HG03520 (cell line): ENCODE measurements at regions not wholly inside any gene's neighbourhood (a gene's known extent, or its start where the extent isn't known, plus 50 kb on each side); places are given as distances from the start of the nearest gene placed in this dataset.
"Not testable (repeated sequence)": the region's sequence is repeated elsewhere in the genome, so short reads cannot be mapped to it uniquely, and the experiment has no call there.

Source experiments
- ATAC-seq: cut with Tn5 transposase; IDR thresholded peaks from one replicate; pipeline ENCODE4 v1.9.1; 2021; ENCODE audit warnings: mild to moderate bottlenecking, moderate library complexity; ENCODE audit not compliant: unreplicated experiment

DNA sequence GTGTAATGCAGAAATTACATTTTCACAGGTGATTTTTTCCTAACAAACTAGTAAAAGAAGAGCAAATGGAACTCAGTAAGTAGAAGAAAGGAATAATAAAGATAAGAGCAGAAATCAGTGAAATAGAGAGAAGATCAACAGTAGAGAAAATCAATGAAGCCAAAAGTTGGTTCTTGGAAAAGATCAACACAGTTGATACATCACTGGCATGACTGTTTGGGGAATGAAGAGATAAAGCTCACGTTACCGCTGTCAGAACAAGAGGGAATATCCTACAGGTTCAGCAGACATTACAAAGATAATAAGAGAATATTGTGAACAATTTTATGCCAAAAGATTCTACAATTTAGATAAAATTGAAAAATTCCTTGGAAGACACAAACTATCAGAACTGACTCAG lies 146.4 kb downstream of the ACTR3B start:
- ATAC-seq: no peak

DNA sequence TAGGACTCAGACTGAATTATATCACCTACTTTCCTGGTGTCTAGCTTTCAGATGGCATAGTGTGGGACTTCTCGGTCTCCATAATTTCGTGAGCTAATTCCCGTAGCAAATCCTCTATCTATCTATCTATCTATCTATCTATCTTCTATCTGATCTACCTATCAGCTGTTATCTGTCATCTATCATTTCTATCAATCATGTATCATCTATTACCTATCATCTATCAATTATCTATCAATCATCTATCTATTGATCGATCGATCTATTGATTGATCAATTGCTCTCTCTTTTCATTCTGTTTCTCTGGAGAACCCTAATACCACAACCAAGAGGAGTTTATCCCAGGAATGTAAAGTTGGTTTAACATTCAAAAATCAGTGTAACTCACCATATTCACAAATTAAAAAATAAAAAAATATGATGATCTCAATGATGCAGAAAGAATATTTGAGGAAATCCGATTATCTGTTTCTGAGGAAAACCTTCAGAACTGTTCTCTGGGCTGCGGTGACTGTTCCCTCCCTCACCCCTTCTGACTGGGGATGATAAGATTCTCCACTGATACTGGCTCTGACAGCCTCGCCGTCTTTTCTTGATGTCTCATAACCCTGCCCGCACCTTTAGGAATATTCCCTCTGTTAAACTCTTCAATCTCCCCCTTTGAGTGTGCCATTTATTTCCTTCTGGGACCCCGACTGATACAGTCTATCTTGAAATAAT lies 147.7 kb downstream of the ACTR3B start:
- ATAC-seq: no peak

DNA sequence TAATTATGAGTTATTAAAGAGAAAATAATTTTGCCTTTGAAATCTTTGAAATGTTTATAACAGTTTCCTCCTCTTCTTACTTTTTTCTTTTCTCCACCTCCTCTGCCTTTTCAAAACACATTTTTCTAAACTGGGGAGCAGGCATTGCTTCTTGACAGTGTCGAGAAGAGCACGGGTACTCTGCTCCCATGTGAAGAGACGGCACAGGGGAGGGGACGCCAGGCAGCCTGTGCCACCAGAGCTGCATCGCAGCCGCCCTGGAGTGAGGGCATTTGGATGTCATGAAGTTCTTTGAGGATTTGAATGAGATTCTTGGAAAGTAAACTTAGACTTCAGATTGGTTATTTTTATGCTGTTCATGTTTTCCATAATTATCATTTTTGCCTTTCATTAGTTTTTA lies 149.7 kb downstream of the ACTR3B start:
- ATAC-seq: no peak

DNA sequence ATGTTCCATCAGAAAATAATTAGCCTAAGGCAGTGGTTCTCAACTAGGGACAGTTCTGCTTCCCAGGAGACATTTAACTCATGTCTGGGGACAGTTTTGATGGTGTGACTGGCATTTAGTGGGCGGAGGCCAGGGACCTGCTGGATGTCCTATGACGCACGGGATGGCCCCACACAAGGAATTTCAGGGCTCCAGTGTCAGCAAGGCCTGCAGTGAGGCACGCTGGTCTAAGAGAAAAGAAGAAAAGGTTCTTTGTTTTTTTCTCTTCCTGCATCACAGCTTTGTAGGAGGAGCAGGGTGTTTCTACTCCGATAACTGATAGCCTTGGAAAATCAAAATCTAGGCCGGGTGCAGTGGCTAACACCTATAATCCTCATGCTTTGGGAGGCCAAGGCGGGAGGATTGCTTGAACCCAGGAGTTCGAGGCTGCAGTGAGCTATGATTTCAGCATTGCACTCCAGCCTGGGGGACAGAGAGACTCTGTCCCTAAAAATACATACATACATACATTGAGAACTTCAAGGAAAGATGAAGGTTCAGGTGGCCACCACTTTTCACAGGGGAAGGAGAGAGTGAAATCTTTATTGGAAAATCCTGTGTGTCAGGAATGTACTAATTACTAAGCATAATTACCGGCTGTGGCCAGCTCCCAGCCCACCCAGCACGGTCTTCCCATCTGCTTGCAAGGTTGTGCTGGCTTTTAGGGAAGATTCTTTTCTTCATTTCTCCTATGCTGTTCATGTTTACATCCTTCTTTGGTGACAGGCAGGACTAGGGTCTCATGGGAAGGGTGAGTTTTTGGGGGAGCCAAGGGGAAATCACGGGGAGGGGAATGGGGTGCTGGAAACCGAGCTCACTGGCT lies 150.4 kb downstream of the ACTR3B start:
- no peak for ATAC-seq

DNA sequence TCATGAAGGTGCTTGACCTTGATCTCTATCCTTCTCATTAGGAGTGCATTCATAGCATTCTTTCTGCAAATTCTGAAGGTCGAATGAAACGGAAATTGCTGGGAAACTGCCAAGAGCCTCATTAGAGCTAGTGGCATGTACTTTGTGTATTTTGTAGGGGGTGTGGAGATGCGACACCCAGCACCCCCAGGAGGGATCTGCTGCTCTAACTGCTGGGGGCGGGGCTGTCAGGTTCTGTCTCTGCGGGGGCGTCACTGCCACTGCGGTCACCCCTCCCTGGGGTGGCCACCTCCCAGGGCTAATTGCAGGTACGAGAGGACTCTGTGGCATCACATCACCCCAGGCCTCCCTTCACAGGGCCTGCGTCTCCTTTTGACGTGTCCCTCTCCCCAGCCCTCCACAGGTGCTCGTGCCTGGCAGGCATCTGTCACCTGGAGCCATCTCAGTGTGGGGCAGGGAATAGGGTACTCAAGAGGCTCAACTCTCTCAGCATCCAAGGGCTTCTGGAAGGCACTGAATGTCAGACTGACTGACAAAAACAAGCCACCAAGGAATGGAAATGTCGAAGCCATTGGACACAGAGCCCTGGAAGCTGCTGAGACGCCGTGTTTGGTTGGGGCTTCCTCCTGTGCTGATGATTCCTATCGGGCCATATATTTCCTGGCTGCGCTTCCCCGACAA lies 151.1 kb downstream of the ACTR3B start:
- ATAC-seq: no peak

DNA sequence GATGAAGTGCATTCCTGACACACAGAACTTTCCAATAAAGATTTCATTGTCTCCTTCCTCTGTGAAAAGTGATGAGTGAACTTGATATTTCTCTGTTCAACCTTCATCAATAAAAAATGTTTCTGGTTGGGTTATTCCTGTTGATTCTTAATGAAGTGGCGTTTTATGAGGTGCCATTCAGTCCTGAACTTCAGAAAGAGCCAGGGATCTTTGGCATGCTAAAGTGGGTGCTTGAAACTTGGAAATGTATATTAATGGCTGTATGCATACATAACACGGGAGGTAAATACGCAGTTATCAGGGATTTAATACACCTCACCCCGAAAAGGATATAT lies 151.6 kb downstream of the ACTR3B start:
- no peak for ATAC-seq

DNA sequence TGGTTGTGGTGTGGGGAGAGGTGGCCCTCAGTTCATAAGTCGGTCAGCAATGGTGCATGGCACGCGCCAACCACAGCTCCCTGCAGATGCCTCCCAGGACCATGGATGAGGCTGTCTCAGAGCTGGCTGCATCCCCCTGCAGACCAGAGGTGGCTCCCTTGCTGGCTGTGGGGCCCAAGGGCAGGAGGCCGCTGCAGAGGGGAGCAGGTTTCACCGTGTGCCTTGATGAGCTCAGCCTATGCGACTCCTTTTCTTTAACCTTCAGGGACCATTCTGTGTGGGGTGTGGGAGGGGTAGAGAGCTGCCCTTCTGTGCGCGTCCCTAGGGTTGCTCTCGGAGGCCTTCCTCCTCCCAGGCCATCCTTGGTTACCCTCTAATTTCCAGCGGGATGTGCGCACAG lies 152.4 kb downstream of the ACTR3B start:
- no peak for ATAC-seq

DNA sequence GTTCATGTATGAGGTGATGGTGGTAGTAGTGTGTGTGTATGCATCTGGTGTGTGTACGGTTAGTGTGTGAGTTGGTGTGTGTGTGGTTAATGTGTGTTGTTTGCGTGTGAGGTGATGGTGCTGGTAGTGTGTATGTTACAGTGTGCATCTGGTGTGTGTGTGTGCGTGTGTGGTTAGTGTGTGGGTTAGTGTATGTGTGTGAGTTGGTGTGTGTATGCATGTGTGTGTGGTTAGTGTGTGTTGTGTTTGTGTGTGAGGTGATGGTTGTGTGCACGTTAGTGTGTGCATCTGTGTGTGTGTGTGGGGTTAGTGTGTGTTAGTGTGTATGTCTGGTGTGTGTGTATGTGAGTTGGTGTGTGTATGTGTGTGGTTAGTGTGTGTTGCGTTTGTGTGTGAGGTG lies 153.0 kb downstream of the ACTR3B start:
- ATAC-seq: no peak

DNA sequence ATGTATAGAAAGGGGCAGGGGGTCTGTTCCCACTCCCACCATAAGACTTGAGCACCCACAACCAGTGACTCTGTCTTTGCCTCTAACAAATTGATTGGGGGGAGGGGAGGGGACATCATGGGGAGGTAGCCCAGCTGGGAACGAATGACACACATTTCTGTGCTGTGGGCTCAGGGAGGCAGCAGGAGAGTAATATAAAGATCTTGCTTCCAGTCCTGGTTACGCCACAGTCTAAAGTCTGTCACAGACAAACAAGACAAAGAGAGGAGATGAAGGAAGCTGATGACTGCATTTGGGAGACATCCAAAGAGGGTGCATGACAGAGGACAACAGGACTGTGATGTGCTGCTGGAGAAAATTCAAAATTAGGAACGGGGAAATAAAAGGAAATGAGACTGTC lies 153.9 kb downstream of the ACTR3B start:
- no peak for ATAC-seq

DNA sequence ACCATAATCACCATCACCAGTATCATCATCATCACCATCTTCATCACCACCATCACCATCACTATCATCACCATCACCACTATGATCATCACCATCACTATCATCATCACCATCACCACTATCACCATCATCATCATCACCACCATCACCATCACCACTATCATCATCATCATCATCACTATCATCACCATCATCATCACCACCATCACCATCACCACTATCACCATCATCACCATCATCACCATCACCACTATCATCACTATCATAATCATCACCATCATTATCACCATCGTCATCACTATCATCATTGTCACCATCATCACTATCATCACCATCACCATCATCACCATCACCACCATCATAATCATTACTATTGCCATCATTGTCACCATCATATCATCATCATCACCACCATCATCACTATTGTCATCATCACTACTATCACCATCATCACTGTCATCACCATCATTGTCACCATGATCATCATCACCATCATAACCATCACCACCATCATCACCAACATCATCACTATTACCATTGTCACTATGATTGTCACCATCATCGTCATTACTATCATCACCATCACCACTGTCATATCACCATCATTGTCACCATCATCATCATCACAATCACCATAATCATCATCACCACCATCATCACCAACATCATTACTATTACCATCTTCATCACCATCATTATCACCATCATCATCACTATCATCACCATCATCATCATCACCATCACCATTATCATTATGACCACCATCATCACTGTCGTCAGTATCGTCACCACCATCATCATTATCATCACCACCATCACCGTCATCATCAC lies 154.7 kb downstream of the ACTR3B start:
- ATAC-seq: no peak

DNA sequence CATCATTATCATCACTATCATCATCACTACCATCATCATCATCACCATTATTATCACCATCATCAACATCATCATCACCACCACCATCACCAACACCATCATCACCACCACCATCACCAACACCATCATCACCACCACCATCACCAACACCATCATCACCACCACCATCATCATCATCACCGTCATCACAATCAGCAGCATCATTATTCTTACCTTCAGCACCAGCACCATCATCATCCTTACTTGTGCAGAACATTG lies 155.2 kb downstream of the ACTR3B start:
- not testable (repeated sequence) for ATAC-seq

DNA sequence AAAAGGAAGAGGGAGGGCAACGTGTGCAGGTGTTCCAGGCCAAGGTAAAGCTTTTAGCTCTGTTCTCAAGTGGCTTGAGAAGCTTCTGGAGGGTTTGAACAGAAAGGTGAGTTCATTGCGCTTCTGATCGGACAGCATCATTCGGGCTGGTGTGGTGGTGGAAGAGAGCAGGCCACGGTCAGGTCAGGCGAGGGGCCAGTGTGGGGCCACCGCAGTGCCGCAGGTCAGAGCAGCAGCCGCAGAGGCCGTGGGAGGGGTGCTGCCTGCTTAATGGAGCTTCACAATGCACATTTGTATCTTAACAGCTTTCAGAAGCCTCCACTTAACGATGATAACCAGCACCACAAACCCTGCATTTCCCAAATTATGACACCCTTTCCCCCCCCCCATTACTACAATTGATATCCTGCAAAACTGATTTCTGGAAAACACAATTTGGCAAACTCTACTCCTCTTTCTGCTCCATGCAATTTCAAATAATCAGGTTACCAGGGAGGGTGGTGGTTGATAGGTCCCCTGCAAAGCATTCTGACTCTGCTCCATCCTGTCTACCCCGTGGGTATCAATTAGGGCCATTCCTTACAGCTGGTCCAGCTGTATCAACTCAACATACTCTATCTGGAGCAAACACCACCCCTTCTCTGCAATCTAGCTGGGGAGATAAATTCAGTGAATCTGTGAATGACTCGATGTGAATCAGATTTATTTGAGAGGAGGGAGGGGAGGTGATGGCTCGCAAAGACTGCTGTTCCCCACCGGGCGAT lies 162.9 kb downstream of the ACTR3B start:
- ATAC-seq: no peak

DNA sequence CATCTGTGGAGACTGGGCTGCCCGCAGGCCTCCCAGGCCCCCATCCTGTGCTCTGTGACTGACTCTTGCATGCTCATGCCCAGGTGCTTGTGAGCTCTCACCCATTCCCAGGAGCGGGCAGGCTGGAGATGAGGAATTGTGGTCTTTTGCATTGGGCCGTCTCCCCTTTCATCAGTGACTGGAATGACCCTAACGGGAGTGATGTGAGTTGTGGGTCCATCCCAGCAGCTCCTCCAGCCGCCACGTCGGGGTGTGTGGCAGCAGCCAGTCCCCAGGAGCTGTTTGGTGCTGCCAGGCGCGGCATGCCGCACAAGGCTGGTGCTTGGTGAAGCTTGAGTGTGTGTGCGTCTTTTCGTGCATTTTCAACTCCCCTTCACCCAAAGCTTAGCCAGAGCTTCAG lies 164.2 kb downstream of the ACTR3B start:
- no peak for ATAC-seq

DNA sequence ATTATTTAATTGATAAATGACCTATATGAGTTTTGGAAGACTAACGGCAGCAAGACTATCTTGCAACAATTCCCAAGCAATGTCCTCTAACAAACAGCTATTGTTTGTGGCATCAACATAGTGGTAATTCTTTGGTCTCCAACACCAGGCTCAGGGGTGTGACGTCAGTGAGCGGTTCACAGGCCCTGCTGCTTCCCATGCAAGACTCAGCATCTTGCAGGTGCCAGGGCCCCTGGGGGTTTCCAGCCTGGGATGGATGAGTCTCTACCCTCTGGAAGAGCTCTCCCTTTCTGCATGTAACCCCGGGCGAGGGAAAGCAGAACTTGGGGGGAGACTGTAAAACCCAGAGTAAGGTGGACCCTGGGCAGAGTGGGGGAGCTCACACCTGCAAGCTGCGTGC lies 164.7 kb downstream of the ACTR3B start:
- no peak for ATAC-seq

DNA sequence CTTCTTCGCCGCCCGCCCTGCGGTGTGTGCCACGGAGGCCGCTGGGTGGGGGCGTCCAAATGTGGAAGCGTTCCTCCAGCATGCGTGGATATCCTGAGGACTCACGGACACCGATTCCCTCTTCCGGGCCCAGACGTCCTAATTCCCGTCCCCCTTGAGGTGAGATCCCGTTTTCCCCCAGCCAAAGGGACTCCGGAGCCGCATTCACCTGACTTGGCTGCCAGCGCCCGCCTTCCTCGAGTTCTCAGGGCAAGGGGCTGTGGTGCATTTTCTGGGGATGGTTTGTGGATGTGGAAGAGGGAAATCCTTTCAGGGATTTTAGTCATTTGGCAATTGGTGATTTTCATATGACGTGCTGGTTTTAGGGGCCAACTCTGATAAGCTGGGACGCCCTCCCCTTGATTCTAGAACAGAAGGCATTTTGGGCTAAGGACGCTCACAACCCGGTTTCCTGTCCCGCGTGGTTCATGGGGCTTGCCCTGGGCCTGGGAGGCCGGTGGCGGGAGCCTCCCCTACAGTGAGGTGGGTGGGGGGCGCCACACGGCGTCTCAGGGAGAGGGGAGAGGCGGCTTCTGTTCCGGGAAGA lies 165.4 kb downstream of the ACTR3B start:
- no peak for ATAC-seq

DNA sequence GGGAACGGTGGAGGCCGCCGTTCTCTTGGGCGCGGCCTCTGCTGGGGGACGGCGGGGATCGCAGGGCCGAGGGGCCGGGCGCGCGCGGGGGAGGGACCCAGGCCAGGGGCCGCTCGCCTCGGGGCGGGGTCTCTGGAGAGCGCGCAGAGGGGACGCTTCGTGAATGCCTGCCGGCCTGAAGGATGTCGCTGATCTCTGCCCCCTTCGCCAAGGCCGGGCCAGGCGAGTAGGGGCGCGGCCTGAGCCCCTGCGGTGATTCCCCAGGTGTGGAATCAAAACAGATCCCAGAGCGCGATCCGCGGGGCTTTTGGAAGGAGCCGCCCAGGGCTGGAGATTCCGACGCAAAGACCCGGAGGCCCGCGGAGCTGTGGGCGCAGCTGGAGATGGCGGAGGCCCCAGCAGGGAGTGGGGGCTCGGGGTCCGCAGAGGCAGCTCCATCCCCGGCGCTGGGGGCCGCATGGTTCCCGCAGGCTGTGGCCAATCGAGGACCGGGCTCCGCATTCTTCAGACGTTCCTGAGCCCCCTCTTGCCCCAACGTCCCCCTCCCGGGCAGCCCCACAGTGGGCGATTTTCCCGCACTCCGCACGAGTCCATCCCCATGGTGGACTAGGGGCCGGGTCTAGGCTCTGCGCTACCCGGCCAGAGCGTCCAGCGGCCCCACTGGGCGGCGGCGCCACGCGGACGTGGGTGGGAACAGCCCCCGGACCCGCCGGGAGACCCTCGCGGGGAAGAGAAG lies 166.0 kb downstream of the ACTR3B start:
- ATAC-seq: no peak

DNA sequence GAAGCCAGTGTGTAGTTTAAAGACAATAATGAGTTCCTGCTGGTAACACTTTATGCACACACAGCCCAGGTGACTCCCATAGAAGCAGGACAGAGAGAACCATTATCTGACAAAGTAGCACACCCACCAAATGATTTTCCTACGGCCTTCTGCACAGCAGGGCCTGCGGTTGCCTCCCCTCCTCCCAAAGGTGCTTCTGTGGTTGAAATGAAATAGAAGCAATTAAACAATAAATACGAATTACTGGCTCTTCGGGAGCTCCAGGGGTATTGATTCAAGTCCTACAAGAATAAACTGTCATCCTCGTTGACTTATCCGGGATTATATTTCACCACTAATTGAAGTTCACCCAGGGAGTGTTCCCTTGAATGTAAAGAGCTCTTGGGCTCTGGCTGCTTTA lies 172.1 kb downstream of the ACTR3B start:
- ATAC-seq: no peak

DNA sequence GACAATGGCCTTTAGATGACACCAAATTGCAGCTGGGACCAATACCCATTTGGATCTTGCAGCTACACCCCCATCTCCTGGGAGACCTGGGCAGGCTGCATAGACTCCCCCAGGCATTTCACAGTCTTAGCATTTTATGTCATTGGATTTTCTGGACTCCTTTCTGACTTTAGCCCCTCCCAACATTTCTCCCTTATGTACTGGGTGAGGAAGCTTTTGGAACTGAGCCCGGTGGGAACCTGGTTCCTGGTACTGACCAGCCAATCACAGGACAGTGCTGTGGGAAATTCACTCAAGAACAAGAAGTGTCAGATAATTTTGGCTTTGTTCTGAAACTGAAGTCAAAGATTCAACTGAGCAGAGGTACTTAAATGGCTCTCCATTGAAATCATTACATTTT lies 177.7 kb downstream of the ACTR3B start:
- ATAC-seq: no peak

DNA sequence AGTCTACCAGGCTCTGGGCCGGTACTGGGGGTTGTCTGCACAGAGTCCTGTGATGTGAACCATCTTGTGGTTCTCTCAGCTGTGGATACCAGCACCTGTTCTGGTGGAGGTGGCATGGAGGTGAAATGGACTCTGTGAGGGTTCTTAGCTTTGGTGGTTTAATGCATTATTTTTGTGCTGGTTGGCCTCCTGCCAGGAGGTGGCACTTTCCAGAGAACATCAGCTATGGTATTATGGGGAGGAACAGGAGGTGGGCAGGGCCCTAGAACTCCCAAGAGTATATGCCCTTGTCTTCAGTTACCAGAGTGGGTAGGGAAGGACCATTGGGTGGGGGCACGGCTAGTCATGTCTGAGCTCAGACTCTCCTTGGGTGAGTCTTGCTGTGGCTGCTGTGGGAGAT lies 187.1 kb downstream of the ACTR3B start:
- ATAC-seq: not testable (repeated sequence)

DNA sequence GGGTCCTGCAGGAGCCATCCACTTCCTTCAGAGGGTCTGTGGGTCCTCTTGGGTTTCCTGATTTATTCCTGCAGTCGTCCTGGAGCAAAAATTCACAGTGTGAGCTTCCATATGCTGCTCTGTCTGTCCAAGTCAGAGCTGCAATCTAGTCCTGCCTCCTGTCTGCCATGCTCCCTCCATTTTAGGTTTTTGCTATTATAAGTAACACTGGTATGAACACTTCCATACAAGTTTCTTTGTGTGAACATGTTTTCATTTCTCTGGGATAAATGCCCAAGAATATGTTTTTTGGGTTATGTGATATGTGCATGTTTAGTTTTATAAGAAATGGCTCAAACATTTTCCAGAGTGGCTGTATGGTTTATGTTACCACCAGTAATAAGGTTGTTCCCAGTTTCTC lies 188.1 kb downstream of the ACTR3B start:
- ATAC-seq: no peak
